T-helper 1 cell treated with Interleukin-12 subunit alpha and Interleukin-12 subunit beta and Interleukin-4 antibody, amounts not matched to agents 30 μg/mL and 1 μg/mL, for 36 hours (primary cell): ENCODE measurements at regions not wholly inside any gene's neighbourhood (a gene's known extent, or its start where the extent isn't known, plus 50 kb on each side); places are given as distances from the start of the nearest gene placed in this dataset.
"Not testable (repeated sequence)": the region's sequence is repeated elsewhere in the genome, so short reads cannot be mapped to it uniquely, and the experiment has no call there.

ENCODE experiments used
- H3K27ac Mint-ChIP-seq: one replicate; pipeline ENCODE4 v1.8.0; 2021; ENCODE audit warnings: mild to moderate bottlenecking, mixed read lengths
- H3K27me3 Mint-ChIP-seq: one replicate; pipeline ENCODE4 v1.8.0; 2021; ENCODE audit warnings: low read depth, mixed read lengths
- H3K36me3 Mint-ChIP-seq: one replicate; pipeline ENCODE4 v1.8.0; 2021; ENCODE audit warnings: low read depth, mixed read lengths
- H3K4me1 Mint-ChIP-seq: one replicate; pipeline ENCODE4 v1.8.0; 2021; ENCODE audit warnings: low read depth, mixed read lengths
- H3K4me3 Mint-ChIP-seq: one replicate; pipeline ENCODE4 v1.8.0; 2021; ENCODE audit warnings: mild to moderate bottlenecking, moderate library complexity, mixed read lengths
- H3K9me3 Mint-ChIP-seq: one replicate; pipeline ENCODE4 v1.8.0; 2021; ENCODE audit warnings: mixed read lengths

DNA sequence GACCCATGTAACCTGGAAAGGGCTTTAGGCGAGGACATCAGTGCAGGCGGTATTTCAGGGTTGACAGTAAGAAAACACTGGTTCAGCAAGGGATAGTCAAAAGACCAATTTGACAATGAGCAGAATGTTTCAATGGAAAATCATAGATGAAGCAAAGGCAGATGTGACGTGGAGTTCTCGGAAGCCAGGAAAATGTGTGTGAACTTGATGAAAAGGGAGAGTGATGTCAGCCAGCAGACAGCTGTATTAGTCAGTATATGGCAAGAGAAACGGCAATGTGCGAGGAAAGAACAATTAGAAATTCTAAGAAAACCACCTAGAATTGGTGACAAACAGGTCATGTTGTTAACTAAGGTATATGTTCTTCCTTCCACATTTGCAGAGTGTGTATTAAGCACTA, 503.9 kb upstream of the DAB2 start:
- Mint-ChIP-seq H3K9me3 (no peaks in the 10 kb centered on the region), H3K4me3 (no peak overlapping the region), H3K27me3 (peaks cover 17% of the 10 kb centered on the region), H3K36me3 (no peaks in the 10 kb centered on the region), H3K27ac (no peak overlapping the region), H3K4me1 (no peaks in the 10 kb centered on the region)

DNA sequence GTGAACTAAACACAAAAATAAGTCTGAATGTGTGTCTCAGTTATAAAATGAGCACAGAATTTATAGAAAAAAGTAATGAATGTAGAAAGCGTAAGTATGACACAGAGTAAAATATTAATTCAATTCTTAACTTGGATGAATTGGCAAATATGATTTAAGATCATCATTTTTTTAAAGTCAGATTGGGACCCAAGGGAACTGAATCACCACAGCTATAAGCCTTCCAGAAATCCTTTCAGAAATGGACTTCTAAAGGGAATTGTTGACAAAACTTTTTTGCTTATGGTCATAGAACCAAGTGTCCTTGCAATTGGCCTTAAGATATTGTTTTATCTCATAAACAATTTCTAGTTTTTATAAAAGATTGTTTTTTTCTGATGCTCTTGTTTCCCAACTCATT, 495.1 kb upstream of the DAB2 start:
- H3K27ac Mint-ChIP-seq, result no peak overlapping the region
- H3K4me3 Mint-ChIP-seq, result no peak overlapping the region
- no peaks in the 10 kb centered on the region for H3K9me3 Mint-ChIP-seq
- H3K4me1 Mint-ChIP-seq, result no peaks in the 10 kb centered on the region
- no peaks in the 10 kb centered on the region for H3K36me3 Mint-ChIP-seq
- H3K27me3 Mint-ChIP-seq, result peaks cover 2% of the 10 kb centered on the region

DNA sequence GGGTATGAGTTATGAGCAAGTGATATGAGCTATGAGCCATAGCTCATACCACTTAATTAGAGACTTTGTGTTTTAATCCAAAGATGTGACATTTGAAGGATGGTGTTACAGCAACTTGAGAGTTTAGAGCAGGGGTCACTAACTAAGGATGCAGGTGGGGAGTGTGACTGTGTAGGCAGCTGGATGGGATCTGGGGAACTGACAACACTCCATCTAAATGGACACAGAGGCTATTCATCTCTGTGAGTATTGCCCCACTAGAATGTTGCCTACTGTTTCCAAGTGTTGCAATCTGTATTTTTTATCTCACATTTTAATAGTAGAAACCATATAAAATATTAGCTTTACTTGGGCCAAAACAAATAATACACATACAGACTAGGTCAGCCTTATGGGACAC, 488.1 kb upstream of the DAB2 start:
- Mint-ChIP-seq H3K4me3 (no peak overlapping the region), H3K27me3 (peaks cover 5% of the 10 kb centered on the region), H3K9me3 (no peaks in the 10 kb centered on the region), H3K4me1 (no peaks in the 10 kb centered on the region), H3K27ac (no peak overlapping the region), H3K36me3 (no peaks in the 10 kb centered on the region)

DNA sequence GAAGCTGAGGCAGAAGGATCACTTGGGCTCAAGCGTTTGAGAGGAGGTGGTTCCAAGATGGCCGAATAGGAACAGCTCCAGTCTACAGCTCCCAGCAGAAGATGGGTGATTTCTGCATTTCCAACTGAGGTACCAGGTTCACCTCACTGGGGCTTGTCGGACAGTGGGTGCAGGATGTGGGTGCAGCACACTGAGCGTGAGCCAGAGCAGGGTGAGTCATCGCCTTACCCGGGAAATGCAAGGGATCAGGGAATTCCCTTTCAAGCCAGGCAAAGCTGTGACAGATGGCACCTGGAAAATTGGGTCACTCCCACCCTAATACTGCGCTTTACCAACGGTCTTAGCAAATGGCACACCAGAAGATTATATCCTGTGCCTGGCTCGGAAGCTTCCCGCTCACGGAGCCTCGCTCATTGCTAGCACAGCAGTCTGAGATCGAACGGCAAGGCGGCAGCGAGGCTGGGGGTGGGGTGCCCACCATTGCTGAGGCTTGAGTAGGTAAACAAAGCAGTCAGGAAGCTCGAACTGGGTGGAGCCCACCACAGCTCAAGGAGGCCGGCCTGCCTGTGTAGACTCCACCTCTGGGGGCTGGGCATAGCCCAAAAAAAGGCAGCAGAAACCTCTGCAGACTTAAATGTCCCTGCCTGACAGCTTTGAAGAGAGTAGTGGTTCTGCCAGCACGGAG, 482.6 kb upstream of the DAB2 start:
- not testable (repeated sequence) for H3K4me1 Mint-ChIP-seq, H3K36me3 Mint-ChIP-seq, H3K4me3 Mint-ChIP-seq

DNA sequence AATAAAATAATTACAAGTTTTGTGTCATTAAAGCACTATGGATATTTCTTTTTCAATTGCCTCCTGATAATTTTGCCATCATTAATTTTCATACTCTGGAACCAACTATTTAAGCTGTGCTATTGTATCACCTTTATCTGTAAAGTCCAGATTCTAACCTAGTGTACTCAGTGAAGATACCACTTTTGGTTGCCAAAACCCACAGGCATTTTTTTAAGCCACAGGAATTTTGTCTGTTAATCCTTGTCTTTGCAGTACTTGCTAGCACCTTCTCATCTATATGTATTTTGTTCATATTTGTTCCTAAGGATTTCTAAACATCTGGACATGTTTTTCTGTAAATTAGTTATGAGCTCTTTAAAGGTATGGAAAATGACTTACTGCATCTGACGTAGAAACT, 481.4 kb upstream of the DAB2 start:
- Mint-ChIP-seq H3K4me1 (no peaks in the 10 kb centered on the region), H3K27ac (no peak overlapping the region), H3K4me3 (no peak overlapping the region), H3K9me3 (no peaks in the 10 kb centered on the region), H3K27me3 (no peaks in the 10 kb centered on the region), H3K36me3 (no peaks in the 10 kb centered on the region)

More for the DNA sequence above, 482.6 kb upstream of the DAB2 start:
- H3K27ac Mint-ChIP-seq, H3K9me3 Mint-ChIP-seq, H3K27me3 Mint-ChIP-seq: not testable (repeated sequence)

DNA sequence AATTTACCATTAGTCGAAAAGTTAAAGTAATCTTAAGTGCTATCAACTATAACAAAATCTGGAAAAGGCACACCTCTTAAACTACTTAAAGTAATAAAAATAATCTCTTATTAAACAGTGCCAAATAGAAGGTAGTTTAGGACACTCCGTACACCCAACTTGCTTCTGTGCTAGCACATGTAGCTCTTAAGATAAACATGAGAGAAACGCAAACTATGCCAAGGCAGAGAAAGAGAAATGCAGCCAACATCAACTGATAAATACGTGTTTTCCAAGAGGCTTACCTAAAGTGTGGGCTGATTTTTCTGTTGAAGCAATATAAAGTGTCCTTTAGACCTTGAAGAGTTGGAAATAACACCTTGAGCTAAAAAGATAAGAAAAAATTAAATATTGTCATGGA, 480.6 kb upstream of the DAB2 start:
- H3K4me3 Mint-ChIP-seq, result no peak overlapping the region
- no peaks in the 10 kb centered on the region for H3K27me3 Mint-ChIP-seq
- H3K4me1 Mint-ChIP-seq, result no peaks in the 10 kb centered on the region
- H3K27ac Mint-ChIP-seq, result no peak overlapping the region
- no peaks in the 10 kb centered on the region for H3K36me3 Mint-ChIP-seq
- H3K9me3 Mint-ChIP-seq, result no peaks in the 10 kb centered on the region

DNA sequence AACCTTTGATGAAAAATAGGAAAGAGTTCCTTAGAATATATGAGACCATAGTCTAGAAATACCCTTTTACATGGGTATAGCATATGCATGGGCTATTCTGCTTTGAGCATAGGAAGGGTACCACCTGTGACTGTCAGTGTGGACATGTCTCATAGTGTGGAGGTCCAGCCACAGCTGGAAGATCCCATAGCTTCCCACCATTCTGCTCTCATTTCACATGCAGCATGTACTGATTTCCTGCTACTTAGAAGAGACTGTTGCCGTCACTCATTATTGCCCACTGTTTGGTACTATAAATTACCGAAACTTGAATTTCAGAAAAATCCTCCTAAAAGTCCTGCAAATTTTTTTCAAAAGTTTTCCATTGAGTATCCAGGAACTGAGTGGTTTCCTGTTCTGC, 477.8 kb upstream of the DAB2 start:
- no peaks in the 10 kb centered on the region for H3K4me1 Mint-ChIP-seq
- H3K27ac Mint-ChIP-seq, result no peak overlapping the region
- H3K4me3 Mint-ChIP-seq, result no peak overlapping the region
- no peaks in the 10 kb centered on the region for H3K36me3 Mint-ChIP-seq
- H3K9me3 Mint-ChIP-seq, result no peaks in the 10 kb centered on the region
- no peaks in the 10 kb centered on the region for H3K27me3 Mint-ChIP-seq

DNA sequence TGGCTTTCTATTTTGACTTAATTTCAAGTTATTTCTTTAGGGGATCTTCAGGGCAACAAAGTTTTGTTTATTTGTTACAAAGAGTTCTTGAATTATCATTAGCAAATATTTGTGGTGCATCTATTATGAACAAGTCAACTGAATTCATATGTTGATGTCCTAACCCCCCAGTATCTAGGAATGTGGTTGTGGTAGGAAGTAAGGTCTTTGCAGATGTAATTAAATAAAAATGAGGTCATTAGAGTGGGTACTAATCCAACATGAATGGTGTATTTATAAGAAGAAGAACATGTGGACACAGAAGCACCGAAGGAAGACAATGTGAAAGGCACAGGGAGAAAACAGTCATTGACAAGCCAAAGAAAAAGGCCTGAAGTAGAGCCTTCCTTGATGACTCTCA, 474.0 kb upstream of the DAB2 start:
- Mint-ChIP-seq H3K4me1 (no peaks in the 10 kb centered on the region), H3K4me3 (no peak overlapping the region), H3K27ac (no peak overlapping the region), H3K9me3 (no peaks in the 10 kb centered on the region), H3K36me3 (no peaks in the 10 kb centered on the region), H3K27me3 (peaks cover 4% of the 10 kb centered on the region)

DNA sequence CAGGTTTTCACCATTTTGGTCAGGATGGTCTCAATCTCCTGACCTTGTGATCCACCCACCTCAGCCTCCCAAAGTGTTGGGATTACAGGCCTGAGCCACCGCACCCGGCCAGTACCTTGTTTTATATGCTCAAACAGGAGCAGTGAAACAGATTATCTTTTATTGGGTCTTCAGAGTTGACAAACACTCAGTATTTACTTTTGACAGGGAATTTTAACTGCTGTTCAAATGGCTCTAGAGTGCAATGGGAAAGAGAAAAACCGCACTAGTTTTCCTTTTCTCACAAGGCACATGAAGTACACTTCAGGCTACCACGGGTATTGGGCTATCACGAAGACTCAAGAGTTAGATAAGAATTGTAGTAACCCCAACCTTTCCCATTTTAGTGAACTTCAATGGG, 471.9 kb upstream of the DAB2 start:
- Mint-ChIP-seq H3K27me3 (peaks cover 7% of the 10 kb centered on the region), H3K9me3 (no peaks in the 10 kb centered on the region)

DNA sequence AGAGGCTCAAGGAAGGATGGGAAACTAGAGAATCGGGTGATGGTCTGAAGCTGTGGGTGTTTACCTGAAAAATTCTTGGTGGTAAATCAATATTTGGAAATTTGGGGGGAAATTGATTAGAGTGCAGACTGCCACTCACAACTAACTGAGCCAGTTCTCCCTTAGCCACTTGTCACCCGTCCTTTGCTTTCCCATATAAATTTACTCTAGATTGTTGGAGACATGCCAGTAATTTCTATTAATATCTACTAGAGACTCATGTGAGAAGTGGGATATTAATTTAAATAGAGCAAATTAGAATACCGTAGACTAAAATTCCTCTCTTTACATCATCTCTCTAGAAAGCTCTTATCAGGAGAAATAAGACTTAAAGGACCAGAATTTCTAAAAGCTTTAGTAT, 471.3 kb upstream of the DAB2 start:
- H3K27me3 Mint-ChIP-seq, result peaks cover 7% of the 10 kb centered on the region
- H3K36me3 Mint-ChIP-seq, result no peaks in the 10 kb centered on the region
- H3K4me1 Mint-ChIP-seq, result no peaks in the 10 kb centered on the region
- no peaks in the 10 kb centered on the region for H3K9me3 Mint-ChIP-seq
- no peak overlapping the region for H3K4me3 Mint-ChIP-seq
- H3K27ac Mint-ChIP-seq, result no peak overlapping the region

More for the DNA sequence above, 471.9 kb upstream of the DAB2 start:
- Mint-ChIP-seq H3K27ac (no peak overlapping the region), H3K36me3 (no peaks in the 10 kb centered on the region), H3K4me3 (no peak overlapping the region), H3K4me1 (no peaks in the 10 kb centered on the region)

DNA sequence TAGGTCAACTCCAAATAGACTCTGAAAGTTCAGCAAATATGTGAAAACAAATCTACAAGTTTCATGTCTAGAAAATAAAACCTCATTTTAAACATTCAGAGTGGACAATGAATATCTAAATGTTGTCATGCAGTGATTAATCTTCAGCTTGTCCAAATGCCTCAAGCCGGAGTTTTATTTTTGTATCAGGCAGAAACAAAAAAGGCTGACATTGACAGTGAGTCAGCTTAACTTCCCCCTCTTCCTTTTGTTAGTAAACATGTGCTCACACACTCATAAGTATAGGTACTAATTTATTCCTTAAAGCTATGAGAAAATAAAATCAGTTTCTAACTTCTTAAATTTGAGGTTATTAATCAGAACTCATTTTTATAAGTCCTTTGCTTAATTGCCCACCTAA, 467.9 kb upstream of the DAB2 start:
- Mint-ChIP-seq H3K9me3 (no peaks in the 10 kb centered on the region), H3K4me3 (no peak overlapping the region), H3K4me1 (no peaks in the 10 kb centered on the region), H3K36me3 (no peaks in the 10 kb centered on the region), H3K27me3 (peaks cover 7% of the 10 kb centered on the region), H3K27ac (no peak overlapping the region)

DNA sequence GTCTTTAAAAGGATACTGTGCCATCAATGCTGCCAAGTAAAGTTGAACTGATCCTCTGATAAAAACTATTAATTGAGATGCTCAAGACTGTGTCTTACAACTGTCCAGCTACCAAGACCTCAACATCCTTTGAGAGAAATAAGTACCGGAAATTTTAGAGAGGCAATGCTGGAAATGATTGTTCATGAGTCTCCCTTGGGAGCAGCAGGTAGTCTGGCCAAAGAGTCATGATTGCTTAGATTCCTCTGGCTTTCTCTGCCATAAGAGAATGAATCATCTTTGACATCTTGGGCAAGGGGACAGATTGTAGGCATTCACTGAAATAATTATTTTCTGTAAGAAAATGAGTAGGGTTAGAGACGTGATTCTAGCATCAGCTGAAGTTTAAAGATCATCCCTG, 466.6 kb upstream of the DAB2 start:
- Mint-ChIP-seq H3K36me3 (no peaks in the 10 kb centered on the region), H3K27me3 (peaks cover 7% of the 10 kb centered on the region), H3K4me1 (no peaks in the 10 kb centered on the region), H3K27ac (no peak overlapping the region), H3K4me3 (no peak overlapping the region), H3K9me3 (no peaks in the 10 kb centered on the region)

DNA sequence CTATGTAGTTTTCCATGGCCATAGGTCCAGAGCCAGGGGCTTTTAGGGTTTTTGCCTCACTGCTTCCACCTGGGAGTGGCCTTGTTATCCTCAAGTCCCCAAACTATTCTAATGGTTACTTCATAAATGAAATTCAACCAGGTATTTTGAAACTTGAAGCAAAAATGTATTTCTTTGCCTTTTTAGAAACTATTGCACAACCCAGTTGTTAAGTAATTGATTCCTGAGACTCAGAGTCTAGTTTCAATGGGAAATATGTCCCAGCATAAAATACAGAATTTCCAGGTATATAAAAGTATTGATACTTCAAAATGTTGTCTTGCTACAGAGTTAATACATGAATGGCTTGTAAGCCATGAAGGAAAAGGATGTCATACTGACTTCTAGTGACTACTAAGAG, 456.2 kb upstream of the DAB2 start:
- Mint-ChIP-seq H3K4me1 (no peaks in the 10 kb centered on the region), H3K4me3 (no peak overlapping the region), H3K9me3 (no peaks in the 10 kb centered on the region), H3K27ac (no peak overlapping the region), H3K27me3 (no peaks in the 10 kb centered on the region), H3K36me3 (no peaks in the 10 kb centered on the region)

DNA sequence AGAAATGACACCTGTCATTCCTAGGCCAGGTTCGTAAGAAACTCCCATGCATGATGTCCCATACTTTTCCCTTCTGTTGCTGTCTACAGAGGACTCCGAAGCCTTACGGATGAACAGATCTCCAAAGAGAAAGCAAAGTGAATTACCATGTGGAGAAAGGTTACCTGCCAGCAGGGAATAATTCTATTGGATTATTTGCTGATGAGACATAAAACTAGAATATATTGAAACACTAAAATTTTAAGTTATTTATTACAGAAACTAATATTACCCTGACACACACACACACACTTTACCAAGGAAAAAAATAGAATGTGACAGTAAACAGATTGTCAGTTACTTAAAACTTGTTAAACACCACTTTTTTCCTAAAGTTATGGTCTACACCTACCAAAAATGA, 452.7 kb upstream of the DAB2 start:
- no peaks in the 10 kb centered on the region for H3K4me1 Mint-ChIP-seq
- H3K4me3 Mint-ChIP-seq, result no peak overlapping the region
- no peaks in the 10 kb centered on the region for H3K36me3 Mint-ChIP-seq
- no peaks in the 10 kb centered on the region for H3K9me3 Mint-ChIP-seq
- no peaks in the 10 kb centered on the region for H3K27me3 Mint-ChIP-seq
- no peak overlapping the region for H3K27ac Mint-ChIP-seq

DNA sequence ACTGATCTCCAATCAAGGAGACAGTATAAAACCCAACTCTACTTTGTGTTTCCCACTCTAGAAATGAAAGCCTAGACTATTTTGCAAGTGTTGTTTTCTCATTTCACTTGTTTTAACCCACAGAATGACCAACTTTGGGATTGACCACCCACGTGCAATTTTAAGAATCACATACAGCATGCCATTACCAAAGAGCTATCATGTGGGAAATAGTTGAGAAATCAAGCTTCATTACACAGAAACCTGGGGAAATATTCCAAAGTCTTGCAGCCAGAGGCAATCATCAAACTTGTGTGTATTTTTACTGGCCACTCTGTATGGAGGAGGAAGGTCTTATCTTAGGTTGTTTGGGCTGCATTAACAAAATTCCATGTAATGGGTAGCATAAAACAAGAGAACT, 451.4 kb upstream of the DAB2 start:
- Mint-ChIP-seq H3K36me3 (no peaks in the 10 kb centered on the region), H3K4me1 (no peaks in the 10 kb centered on the region), H3K9me3 (no peaks in the 10 kb centered on the region), H3K27ac (no peak overlapping the region), H3K4me3 (no peak overlapping the region), H3K27me3 (no peaks in the 10 kb centered on the region)

DNA sequence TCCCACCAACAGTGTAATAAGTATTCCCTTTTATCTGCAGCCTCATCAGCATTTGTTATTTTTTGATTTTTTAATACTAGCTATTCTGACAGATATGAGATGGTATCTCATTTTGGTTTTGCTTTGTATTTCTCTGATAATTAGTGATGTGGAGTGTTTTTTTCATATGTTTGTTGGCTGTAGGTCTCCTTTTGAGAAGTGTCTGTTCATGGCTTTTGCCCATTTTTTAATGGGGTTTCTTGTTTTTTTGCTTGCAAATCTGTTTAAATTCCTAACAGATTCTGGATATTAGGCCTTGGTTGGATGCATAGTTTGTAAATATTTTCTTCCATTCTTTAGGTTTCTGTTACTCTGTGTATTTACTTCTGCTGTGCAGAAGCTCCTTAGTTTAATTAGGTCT, 445.4 kb upstream of the DAB2 start:
- Mint-ChIP-seq H3K27me3 (no peaks in the 10 kb centered on the region), H3K9me3 (peaks cover 6% of the 10 kb centered on the region), H3K27ac (no peak overlapping the region), H3K36me3 (no peaks in the 10 kb centered on the region), H3K4me3 (no peak overlapping the region), H3K4me1 (no peaks in the 10 kb centered on the region)
